H7 (cell line): ENCODE measurements at regions not wholly inside any gene's neighbourhood (a gene's known extent, or its start where the extent isn't known, plus 50 kb on each side); places are given as distances from the start of the nearest gene placed in this dataset.

Experiments used
- DNase-seq: peaks from one replicate; pipeline ENCODE4 v3.0.0; 2012
- H3K27me3 ChIP-seq: 2 replicates; pipeline ENCODE4 v1.6.0; 2011; ENCODE audit warnings: mild to moderate bottlenecking, low read length; ENCODE audit not compliant: control insufficient read depth, insufficient read depth
- H3K36me3 ChIP-seq: replicated peaks from 2 replicates; pipeline ENCODE4 v1.5.1; 2011; ENCODE audit warnings: low read length; ENCODE audit not compliant: control insufficient read depth, insufficient read depth
- H3K4me3 ChIP-seq: 2 replicates; pipeline ENCODE4 v1.5.1; 2011; ENCODE audit warnings: low read depth, mild to moderate bottlenecking, control low read depth, low read length, moderate library complexity; ENCODE audit not compliant: insufficient read depth

DNA sequence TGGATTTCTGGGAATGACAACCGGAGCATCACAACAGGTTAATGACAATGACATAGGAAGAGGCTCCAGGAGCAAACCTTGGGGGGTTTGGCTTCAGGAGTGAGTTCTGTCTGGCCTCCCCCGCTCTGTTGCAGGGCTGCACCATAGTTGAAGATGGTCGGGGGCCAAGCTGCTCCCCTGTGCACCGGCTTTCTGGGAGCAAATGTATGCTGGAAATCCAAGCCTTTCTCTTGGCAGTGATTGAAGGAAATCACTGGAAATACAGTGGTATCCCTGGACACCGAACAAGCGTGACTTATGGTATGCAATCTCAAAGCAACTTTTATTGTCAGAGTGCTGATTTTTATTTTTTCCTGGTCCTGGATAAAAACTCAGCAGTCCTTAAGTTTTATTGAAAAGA lies 251.9 kb upstream of the ZNF32 start:
- Histone ChIP-seq H3K36me3 (no peaks in the 10 kb centered on the region), H3K27me3 (no peaks in the 10 kb centered on the region), H3K4me3 (no peak overlapping the region)
- no peak for DNase-seq

DNA sequence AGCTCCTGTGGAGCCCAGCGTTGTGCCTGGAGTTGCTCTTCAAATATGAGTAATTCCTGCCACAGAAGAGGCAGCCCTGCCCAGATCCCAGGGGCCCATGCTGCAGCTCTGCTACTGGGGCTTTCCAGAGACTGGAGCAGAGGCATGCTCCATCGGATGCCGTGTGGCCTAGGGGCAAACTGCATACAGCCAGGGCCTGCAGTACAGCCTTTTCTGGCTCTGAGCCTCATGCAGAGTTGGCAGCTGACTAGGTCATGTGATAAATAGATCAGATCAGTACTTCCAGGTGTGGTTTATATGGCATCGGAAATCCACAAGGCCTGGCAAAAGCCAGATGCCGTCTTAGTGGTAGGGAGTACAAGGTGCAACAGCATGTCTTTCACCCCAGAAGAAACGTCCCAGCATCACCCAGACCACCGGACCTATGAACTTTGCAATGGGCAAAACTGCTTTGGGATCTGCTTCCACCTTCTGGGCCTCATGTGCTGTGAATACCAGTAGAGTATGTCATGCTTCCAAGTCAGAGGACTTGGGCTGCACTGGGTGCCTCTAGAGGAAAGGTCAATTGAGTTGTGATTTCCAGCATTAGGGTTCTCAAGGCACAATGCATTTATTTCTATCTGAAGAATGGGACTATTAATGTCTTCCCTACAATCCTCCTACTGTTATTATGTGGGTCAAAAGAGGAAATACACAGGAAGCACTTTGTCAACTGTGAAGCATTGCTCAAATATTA lies 250.7 kb upstream of the ZNF32 start:
- H3K4me3 ChIP-seq = no peak overlapping the region
- no peaks in the 10 kb centered on the region for H3K36me3 ChIP-seq
- H3K27me3 ChIP-seq = no peaks in the 10 kb centered on the region
- DNase-seq = no peak

DNA sequence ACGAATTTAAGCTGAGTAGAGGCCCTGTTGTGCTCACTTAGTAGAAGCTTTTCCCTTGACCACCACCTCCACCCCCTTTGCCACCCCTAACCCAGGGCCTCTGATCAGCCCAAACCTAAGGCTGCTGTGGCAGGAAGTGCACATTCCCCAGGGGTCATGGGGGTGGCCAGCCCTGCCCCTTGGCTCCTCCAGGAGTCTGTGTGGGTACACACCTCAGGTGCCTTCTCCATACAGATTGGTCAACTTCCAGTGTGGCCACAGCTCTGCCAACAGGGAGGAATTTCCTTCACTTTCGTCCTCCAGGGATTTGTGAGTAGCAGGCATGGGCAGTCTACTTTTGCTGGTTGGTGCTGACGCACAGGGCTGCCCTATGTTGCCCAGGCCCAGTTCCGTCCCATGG lies 249.9 kb upstream of the ZNF32 start:
- H3K36me3 ChIP-seq = no peaks in the 10 kb centered on the region
- H3K4me3 ChIP-seq = no peak overlapping the region
- no peaks in the 10 kb centered on the region for H3K27me3 ChIP-seq
- no peak for DNase-seq

DNA sequence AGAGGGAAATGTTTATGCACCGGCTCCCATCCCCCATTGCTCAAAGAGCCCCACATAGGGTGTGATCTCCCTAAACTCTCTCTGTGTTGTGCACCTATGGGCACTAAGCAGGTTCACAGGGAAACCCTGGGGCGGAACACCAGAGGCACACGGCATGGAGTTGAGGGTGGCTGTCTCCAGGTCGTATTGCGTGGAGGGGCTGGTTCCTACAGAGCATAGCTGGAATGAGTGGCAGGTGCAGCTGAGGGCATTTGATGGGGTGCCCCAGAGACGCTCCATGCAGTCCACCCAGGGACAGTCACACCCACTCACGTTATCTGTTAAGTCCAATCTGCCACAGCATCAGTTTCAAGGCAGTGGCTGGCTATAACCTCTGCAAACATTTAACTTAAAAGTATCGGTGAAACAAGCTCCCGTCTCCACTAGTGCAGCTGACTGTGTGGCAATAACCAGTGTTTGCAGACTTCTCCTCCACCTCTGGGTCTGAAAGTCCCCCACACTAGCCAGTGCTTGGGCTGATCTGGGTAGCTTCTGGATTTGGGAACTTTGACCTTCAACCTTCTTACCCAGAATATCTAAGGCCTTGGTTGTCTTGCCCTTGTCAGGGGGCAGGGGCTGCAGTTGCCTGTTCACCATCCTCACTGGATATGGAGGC lies 249.2 kb upstream of the ZNF32 start:
- no peaks in the 10 kb centered on the region for H3K36me3 ChIP-seq
- no peak overlapping the region for H3K4me3 ChIP-seq
- no peaks in the 10 kb centered on the region for H3K27me3 ChIP-seq
- no peak for DNase-seq

DNA sequence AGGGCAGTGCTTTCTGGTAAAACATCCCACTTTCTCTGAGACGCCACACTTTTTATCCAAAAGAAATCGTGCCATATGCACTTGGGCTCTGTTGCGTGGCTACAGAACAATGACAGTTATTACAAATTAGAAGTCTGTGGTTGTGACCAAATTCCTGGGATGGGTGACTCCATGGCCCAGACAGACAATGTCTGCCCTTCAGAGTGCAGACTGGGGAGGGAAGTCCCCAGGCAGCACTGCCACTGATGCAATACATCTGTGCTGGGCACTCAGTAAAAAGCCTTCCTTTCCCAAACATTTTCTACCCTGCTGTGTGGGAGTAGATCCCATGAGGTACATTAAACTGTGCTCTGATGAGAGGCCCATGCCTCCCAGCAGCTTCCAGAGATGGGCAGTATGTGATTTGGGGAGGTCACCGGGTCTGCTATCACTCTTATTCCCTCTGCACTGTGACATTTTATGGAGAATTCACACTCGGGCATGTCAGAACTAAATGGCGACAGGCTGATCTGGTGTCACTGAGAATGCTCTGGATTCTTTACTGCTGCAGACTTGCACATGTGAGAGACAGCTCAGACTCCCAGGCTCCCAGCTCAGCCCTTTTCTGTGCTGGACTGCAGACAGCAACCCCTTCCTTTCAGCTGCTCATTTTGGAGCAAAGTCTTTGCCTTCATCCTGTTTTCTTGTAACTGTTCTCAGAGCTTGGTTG lies 243.5 kb upstream of the ZNF32 start:
- no peak for DNase-seq
- no peaks in the 10 kb centered on the region for H3K36me3 ChIP-seq
- H3K4me3 ChIP-seq = no peak overlapping the region
- no peaks in the 10 kb centered on the region for H3K27me3 ChIP-seq

DNA sequence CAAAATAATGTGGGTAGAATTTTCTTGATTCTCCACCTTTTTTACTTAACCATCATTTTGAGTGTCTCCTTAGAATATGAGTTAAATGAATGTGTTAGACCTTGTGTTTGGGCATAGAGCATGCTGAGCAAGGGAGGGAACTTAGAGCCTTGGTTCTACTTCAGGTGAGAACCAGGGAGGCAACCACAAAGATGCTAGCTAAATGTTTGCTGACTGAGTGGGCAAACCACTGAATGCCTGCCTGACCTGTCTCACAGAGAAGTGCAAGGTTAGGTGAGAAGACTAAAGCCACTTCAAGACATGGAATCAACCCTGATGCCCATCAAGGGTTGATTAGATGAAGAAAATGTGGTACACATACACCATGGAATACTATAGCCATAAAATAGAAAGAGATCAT lies 242.6 kb upstream of the ZNF32 start:
- Histone ChIP-seq H3K27me3 (no peaks in the 10 kb centered on the region), H3K36me3 (no peaks in the 10 kb centered on the region), H3K4me3 (no peak overlapping the region)
- no peak for DNase-seq

DNA sequence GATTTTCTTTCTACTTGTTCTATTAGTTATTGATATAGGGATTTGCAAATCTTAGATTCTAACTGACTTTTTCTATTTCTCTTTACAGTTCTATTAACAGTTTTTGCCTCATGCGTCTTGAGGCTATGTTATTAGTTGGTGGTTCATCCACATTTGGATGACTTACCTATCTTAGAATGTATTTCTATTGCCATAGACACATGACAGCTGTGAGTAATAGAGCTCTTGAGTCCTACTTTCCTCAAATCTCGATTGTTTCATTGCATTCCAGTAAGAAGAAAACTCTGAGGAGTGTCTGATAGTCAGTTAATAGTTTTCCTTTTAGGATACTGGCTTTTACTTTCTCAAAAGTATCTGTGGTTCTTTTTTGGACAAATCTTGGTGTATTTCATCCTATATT lies 241.4 kb upstream of the ZNF32 start:
- Histone ChIP-seq H3K36me3 (no peaks in the 10 kb centered on the region), H3K4me3 (no peak overlapping the region), H3K27me3 (no peaks in the 10 kb centered on the region)
- no peak for DNase-seq

DNA sequence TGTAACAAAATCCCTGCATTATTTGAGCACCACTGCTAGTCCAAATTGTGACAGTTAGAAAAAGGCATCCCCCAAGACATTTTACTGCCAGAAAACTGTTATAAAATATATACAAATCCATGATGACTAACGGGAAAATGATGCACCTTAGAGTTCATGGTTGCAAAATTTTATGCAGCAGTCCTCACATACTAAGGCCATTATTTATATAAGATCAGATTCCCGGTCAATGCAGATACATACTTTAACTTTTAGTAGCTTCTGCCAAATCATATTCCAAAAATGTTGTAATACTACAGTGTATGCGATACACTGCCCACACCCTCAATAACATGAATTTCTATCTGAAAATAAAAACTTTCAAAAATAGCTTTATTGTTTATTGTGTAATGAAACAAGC lies 239.9 kb upstream of the ZNF32 start:
- Histone ChIP-seq H3K27me3 (no peaks in the 10 kb centered on the region), H3K4me3 (no peak overlapping the region), H3K36me3 (no peaks in the 10 kb centered on the region)
- DNase-seq = no peak

DNA sequence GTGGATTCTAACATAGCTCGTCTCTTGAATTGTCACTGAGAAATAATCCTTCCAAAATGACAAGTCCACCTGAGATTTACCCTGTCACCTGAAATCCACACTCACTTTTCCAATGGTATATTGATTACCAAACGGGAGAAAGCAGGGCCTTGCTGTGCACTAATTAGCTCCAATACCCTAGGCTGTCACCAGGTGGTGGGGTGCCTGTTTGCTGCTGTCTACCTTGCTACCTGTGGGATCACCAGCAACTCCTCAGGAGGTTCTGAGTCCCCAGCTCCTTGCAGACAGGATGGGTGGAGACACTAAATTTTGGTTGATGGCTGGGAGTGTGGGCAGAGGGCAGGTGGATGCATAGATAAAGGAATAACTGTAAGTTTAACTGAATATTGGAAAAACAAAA lies 237.2 kb upstream of the ZNF32 start:
- Histone ChIP-seq H3K36me3 (no peaks in the 10 kb centered on the region), H3K27me3 (no peaks in the 10 kb centered on the region), H3K4me3 (no peak overlapping the region)
- no peak for DNase-seq

DNA sequence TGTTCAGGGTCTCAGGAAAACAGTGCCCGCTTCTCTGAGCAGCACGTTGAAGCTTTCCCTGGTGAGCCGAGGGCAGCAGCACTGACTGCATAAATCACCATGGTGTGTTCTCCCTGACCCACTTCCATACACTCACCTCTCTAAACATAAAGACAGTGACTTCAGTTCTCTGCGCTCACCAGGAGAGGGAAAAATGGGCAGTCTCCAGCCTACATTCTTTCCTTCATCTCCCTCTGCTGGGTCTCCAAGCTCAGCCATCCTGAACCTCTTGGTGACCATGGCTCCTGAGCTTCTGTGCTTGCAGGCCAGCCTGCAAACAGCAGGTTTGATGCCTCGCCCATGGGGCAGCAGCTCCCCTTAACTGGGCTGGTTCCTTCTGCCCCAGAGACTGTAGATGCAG lies 236.6 kb upstream of the ZNF32 start:
- DNase-seq = no peak
- H3K4me3 ChIP-seq = no peak overlapping the region
- no peaks in the 10 kb centered on the region for H3K36me3 ChIP-seq
- H3K27me3 ChIP-seq = no peaks in the 10 kb centered on the region

DNA sequence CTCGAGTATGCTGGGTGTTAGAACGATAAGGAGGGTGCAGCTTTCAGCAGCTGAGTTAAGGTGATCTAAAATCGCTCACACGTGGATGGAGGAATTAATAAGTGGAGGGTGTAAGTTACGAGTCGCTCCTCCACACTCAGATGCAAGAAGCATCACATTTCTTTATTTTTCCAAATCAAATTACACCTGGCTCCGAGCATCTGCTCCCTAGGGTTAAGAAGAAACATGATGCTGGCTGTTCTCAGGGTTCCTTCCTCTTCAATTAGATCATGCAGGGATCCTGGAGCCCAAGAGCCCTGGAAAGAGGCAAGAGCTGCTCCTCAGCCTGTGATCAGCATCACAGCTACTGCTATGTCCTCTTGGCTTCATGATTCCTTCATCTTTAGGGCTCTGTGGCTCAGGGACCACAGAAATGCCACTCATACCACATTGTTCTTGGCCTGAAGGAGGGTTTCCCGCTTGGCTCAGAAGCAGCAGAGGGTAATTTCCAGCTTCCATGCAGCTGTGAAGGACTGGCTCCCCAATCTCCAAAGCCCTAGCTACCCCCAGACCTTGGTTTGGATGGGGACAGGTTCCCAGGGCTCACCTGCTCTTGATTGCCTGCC lies 235.9 kb upstream of the ZNF32 start:
- Histone ChIP-seq H3K27me3 (no peaks in the 10 kb centered on the region), H3K4me3 (no peak overlapping the region), H3K36me3 (no peaks in the 10 kb centered on the region)
- no peak for DNase-seq

DNA sequence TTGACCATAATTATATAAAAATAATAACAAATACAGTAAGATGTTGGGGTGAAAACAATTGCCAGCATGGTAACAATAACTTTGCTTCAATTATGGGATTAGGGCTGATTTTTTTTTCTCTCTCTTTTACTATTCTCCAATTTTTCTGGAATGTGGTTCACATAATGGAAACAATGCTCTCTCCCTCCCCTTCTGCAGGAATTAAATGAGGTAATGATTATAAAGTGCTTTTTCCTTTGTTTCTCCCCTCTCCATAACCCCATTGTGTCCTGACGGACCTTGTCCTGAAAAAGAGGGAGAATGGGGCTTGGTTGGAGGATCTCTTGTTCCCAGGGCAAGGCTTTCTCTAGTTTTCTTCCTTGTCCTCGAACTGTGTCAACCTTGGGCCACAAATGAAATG lies 234.0 kb upstream of the ZNF32 start:
- DNase-seq = no peak
- Histone ChIP-seq H3K36me3 (no peaks in the 10 kb centered on the region), H3K4me3 (no peak overlapping the region), H3K27me3 (no peaks in the 10 kb centered on the region)

DNA sequence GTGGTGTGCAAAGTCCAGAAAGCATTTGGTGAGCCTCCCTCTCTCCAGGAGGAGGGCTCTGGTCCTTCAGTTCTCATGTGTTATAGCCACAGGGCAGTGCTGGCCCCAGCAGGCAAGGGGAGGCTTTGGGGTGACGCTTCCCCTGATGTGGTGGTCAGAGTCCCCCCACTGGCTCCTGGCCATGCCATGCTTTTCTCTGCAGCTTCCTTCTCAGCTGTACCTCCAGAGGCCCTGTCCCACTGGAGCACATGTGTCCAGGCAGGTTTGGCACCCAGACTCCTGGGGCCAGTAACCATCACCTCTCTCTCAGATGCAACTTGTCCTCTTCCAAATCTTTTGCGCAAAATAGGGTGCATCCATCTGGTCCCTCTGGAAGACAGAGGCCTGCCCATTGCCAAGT lies 233.0 kb upstream of the ZNF32 start:
- H3K36me3 ChIP-seq = no peaks in the 10 kb centered on the region
- no peaks in the 10 kb centered on the region for H3K27me3 ChIP-seq
- DNase-seq = no peak
- no peak overlapping the region for H3K4me3 ChIP-seq

DNA sequence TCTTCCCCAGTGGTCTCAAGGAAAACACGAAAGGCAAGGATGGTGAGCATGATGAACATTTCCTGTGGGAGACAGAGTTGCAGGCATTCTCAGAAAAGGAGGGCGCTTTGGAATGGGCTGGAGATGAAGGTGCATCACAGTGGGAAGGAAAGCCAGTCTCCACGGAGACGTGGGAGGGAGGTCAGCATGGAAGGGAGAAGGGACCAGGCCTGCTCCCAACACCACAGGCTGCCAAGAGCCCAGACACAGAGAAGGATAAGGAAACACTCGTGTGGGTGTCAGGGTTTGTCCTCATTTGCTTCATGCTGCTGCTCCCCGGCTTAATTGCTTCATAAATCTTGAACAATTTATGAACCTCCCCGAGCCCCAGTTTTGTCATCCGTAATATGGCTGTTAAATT lies 231.5 kb upstream of the ZNF32 start:
- no peak for DNase-seq
- Histone ChIP-seq H3K36me3 (no peaks in the 10 kb centered on the region), H3K27me3 (no peaks in the 10 kb centered on the region), H3K4me3 (no peak overlapping the region)

DNA sequence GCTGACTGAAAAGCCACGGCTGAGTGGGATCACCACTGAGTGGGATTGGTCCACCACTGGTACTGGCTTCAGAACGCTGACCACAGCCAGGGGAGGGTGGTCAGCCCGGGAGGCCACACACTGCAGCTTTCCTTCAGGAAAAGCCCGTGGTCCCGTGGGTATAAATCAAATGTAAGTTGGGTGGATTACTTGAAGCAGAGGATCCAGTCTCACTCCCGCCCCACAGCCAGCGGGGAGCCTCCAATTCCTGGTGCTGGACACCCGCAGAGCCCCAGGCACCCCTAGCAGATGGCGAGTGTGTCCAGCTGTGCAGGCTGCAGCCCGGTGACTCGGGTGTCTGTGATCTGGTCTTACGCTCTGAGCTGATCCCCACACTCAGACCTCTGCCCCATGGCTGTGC lies 231.1 kb upstream of the ZNF32 start:
- H3K4me3 ChIP-seq = no peak overlapping the region
- no peak for DNase-seq
- no peaks in the 10 kb centered on the region for H3K27me3 ChIP-seq
- H3K36me3 ChIP-seq = no peaks in the 10 kb centered on the region
